Amniotic stem cell (primary cell): ENCODE measurements at regions not wholly inside any gene's neighbourhood (a gene's known extent, or its start where the extent isn't known, plus 50 kb on each side); places are given as distances from the start of the nearest gene placed in this dataset.
"Not testable (repeated sequence)": the region's sequence is repeated elsewhere in the genome, so short reads cannot be mapped to it uniquely, and the experiment has no call there.

Experiments used
- DNase-seq: peaks from one replicate; lab custom pipeline; 2025; lab: John Stamatoyannopoulos, UW

GRCh38 chr6:114648847-114649246 lies 306.0 kb upstream of the HS3ST5 start:
- DNase-seq, result no peak

- DNase-seq, result no peak
Observed at GRCh38 chr6:114638341-114638740, 295.5 kb upstream of the HS3ST5 start.

- DNase-seq, result no peak
Observed at GRCh38 chr6:114634016-114634415, 291.2 kb upstream of the HS3ST5 start.

- DNase-seq, result not testable (repeated sequence)
Observed at GRCh38 chr6:114626226-114626625, 283.4 kb upstream of the HS3ST5 start.

GRCh38 chr6:114619621-114620200 lies 276.9 kb upstream of the HS3ST5 start:
- no peak for DNase-seq

- no peak for DNase-seq
Observed at GRCh38 chr6:114611696-114612095, 268.9 kb upstream of the HS3ST5 start.

- no peak for DNase-seq
Observed at GRCh38 chr6:114608091-114608490, 265.3 kb upstream of the HS3ST5 start.

- no peak for DNase-seq
Observed at GRCh38 chr6:114605656-114606055, 262.8 kb upstream of the HS3ST5 start.

- DNase-seq, result no peak
Observed at GRCh38 chr6:114600381-114600780, 257.6 kb upstream of the HS3ST5 start.

- DNase-seq, result no peak
Observed at GRCh38 chr6:114595591-114595990, 252.8 kb upstream of the HS3ST5 start.

GRCh38 chr6:114595186-114595585 lies 252.4 kb upstream of the HS3ST5 start:
- DNase-seq, result no peak

GRCh38 chr6:114592506-114592905 lies 249.7 kb upstream of the HS3ST5 start:
- DNase-seq, result no peak

- DNase-seq, result no peak
Observed at GRCh38 chr6:114588726-114589125, 245.9 kb upstream of the HS3ST5 start.

- no peak for DNase-seq
Observed at GRCh38 chr6:114586298-114586697, 243.5 kb upstream of the HS3ST5 start.

GRCh38 chr6:114581293-114581692 lies 238.5 kb upstream of the HS3ST5 start:
- no peak for DNase-seq

GRCh38 chr6:114580882-114581281 lies 238.1 kb upstream of the HS3ST5 start:
- no peak for DNase-seq

- DNase-seq, result no peak
Observed at GRCh38 chr6:114579486-114579885, 236.7 kb upstream of the HS3ST5 start.

- DNase-seq, result no peak
Observed at GRCh38 chr6:114577109-114577508, 234.3 kb upstream of the HS3ST5 start.

GRCh38 chr6:114576330-114576729 lies 233.5 kb upstream of the HS3ST5 start:
- no peak for DNase-seq

GRCh38 chr6:114569669-114570068 lies 226.8 kb upstream of the HS3ST5 start:
- DNase-seq, result no peak

GRCh38 chr6:114564302-114564933 lies 221.6 kb upstream of the HS3ST5 start:
- DNase-seq, result no peak

GRCh38 chr6:114559419-114559818 lies 216.6 kb upstream of the HS3ST5 start:
- no peak for DNase-seq

GRCh38 chr6:114558153-114558552 lies 215.3 kb upstream of the HS3ST5 start:
- no peak for DNase-seq

GRCh38 chr6:114556846-114557488 lies 214.1 kb upstream of the HS3ST5 start:
- no peak for DNase-seq
